IMR-90 (cell line): ENCODE measurements at regions not wholly inside any gene's neighbourhood (a gene's known extent, or its start where the extent isn't known, plus 50 kb on each side); places are given as distances from the start of the nearest gene placed in this dataset.

Experiments used
- ATAC-seq: fragments of 200-7000 bp; cut with Tn5 transposase; 2 replicates; pipeline ENCODE4 v1.9.1; 2020; ENCODE audit warnings: low read depth, mild to moderate bottlenecking, moderate library complexity
- BruUV-seq: library from RNA; stranded (reverse); fragments of 400-500 nt; replicated peaks from 2 replicates; lab custom pipeline; 2021; lab: Mats Ljungman, UMichigan
- CTCF ChIA-PET: fragments of 300-600 bp; formaldehyde crosslinking; extraction: SDS; loops from one replicate; lab custom pipeline; 2021; ENCODE audit warnings: antibody characterized with exemption; lab: Yijun Ruan, JAX
- POLR2A ChIA-PET: fragments of 300-600 bp; sonication (Branson Sonifier 250); formaldehyde crosslinking; loops from one replicate; lab custom pipeline; 2022; ENCODE audit warnings: antibody characterized with exemption; ENCODE audit not compliant: unreplicated experiment; lab: Charles Lee
- DNase-seq: peaks from one replicate; pipeline ENCODE4 v3.0.0; 2013
- H2AFZ ChIP-seq: replicated peaks from 2 replicates; pipeline ENCODE3; 2013; ENCODE audit warnings: low read length, mild to moderate bottlenecking; ENCODE audit not compliant: poor library complexity
- H2AK5ac ChIP-seq: 2 replicates; pipeline ENCODE4 v1.6.1; 2013; ENCODE audit warnings: low read depth, low read length, inconsistent platforms
- H2AK9ac ChIP-seq: replicated peaks from 2 replicates; pipeline ENCODE3; 2013; ENCODE audit warnings: mild to moderate bottlenecking, low read depth, low read length, moderate library complexity; ENCODE audit not compliant: poor library complexity
- H2BK120ac ChIP-seq: 2 replicates; pipeline ENCODE4 v1.6.1; 2013; ENCODE audit warnings: low read depth, low read length, inconsistent platforms
- H2BK15ac ChIP-seq: 3 replicates; pipeline ENCODE4 v1.6.1; 2013; ENCODE audit warnings: low read depth, low read length, inconsistent platforms
- H2BK20ac ChIP-seq: 2 replicates; pipeline ENCODE4 v1.6.1; 2013; ENCODE audit warnings: low read depth, mild to moderate bottlenecking, inconsistent platforms, low read length, moderate library complexity
- H2BK5ac ChIP-seq: 2 replicates; pipeline ENCODE4 v1.6.1; 2013; ENCODE audit warnings: mild to moderate bottlenecking, low read depth, low read length, inconsistent platforms; ENCODE audit not compliant: poor library complexity, severe bottlenecking
- H3K14ac ChIP-seq: replicated peaks from 2 replicates; pipeline ENCODE4 v1.6.1; 2013; ENCODE audit warnings: low read depth, low read length, inconsistent platforms
- H3K18ac ChIP-seq: 2 replicates; pipeline ENCODE4 v1.6.1; 2013; ENCODE audit warnings: low read depth, low read length, control low read depth
- H3K23ac ChIP-seq: 2 replicates; pipeline ENCODE4 v1.6.1; 2013; ENCODE audit warnings: low read depth, low read length, inconsistent platforms
- H3K27ac ChIP-seq: 2 replicates; pipeline ENCODE4 v1.5.1; 2013; ENCODE audit warnings: mild to moderate bottlenecking, control low read depth, low read length; ENCODE audit not compliant: insufficient read depth
- H3K27me3 ChIP-seq: 2 replicates; pipeline ENCODE4 v1.6.1; 2013; ENCODE audit warnings: low read length; ENCODE audit not compliant: control insufficient read depth, insufficient read depth
- H3K36me3 ChIP-seq: 2 replicates; pipeline ENCODE4 v1.6.1; 2013; ENCODE audit warnings: low read length, mixed read lengths; ENCODE audit not compliant: control insufficient read depth, insufficient read depth
- H3K4ac ChIP-seq: 2 replicates; pipeline ENCODE4 v1.6.1; 2013; ENCODE audit warnings: low read depth, low read length, inconsistent platforms
- H3K4me1 ChIP-seq: 2 replicates; pipeline ENCODE4 v1.6.1; 2013; ENCODE audit warnings: low read length, mixed read lengths; ENCODE audit not compliant: control insufficient read depth, insufficient read depth
- H3K4me2 ChIP-seq: 2 replicates; pipeline ENCODE4 v1.6.1; 2013; ENCODE audit warnings: low read depth, mild to moderate bottlenecking, control low read depth, low read length, moderate library complexity
- H3K4me3 ChIP-seq: 2 replicates; pipeline ENCODE4 v1.5.1; 2013; ENCODE audit warnings: low read depth, mild to moderate bottlenecking, control low read depth, low read length, moderate library complexity; ENCODE audit not compliant: insufficient read depth
- H3K56ac ChIP-seq: 2 replicates; pipeline ENCODE4 v1.6.1; 2013; ENCODE audit warnings: low read length, inconsistent platforms; ENCODE audit not compliant: insufficient read depth; ENCODE audit errors: extremely low read depth
- H3K79me1 ChIP-seq, 2 experiments: 2 replicates each; pipeline ENCODE4 v1.6.1; 2013; ENCODE audit warnings: low read length in 2 of 2, inconsistent platforms in 1 of 2, low read depth in 1 of 2
- H3K9ac ChIP-seq: 2 replicates; pipeline ENCODE4 v1.6.1; 2013; ENCODE audit warnings: low read depth, low read length, control low read depth
- H3K9me1 ChIP-seq: 2 replicates; pipeline ENCODE4 v1.6.1; 2013; ENCODE audit warnings: low read length, inconsistent platforms; ENCODE audit not compliant: insufficient read depth
- H3K9me3 ChIP-seq: 2 replicates; pipeline ENCODE4 v1.6.1; 2013; ENCODE audit warnings: low read length; ENCODE audit not compliant: control insufficient read depth, insufficient read depth
- H4K20me1 ChIP-seq: 2 replicates; pipeline ENCODE4 v1.6.1; 2013; ENCODE audit warnings: low read length, inconsistent platforms; ENCODE audit not compliant: insufficient read depth
- H4K5ac ChIP-seq: 2 replicates; pipeline ENCODE4 v1.6.1; 2013; ENCODE audit warnings: mild to moderate bottlenecking, low read depth, low read length, control low read depth
- H4K8ac ChIP-seq, 2 experiments: 2 replicates each; pipeline ENCODE4 v1.6.1; 2013; ENCODE audit warnings: low read depth in 2 of 2, low read length in 2 of 2, control low read depth in 1 of 2, inconsistent platforms in 1 of 2
- H4K91ac ChIP-seq: 2 replicates; pipeline ENCODE4 v1.6.1; 2013; ENCODE audit warnings: low read depth, low read length, inconsistent platforms; ENCODE audit not compliant: insufficient read depth
- BHLHE40 ChIP-seq: fragments of 150-350 bp; IDR thresholded peaks from 2 replicates; pipeline ENCODE4 v1.6.1; 2016; ENCODE audit warnings: mild to moderate bottlenecking, low read depth, low read length
- CEBPB ChIP-seq: IDR thresholded peaks from 2 replicates; pipeline ENCODE4 v1.6.1; 2012; ENCODE audit warnings: low read depth, low read length, improper control_type of control experiment
- CHD1 ChIP-seq: IDR thresholded peaks from 2 replicates; pipeline ENCODE4 v1.6.1; 2012; ENCODE audit warnings: low read depth, low read length, improper control_type of control experiment
- FOS ChIP-seq: fragments of 150-350 bp; IDR thresholded peaks from 2 replicates; pipeline ENCODE4 v1.6.1; 2016; ENCODE audit warnings: low read depth, low read length
- MAFK ChIP-seq: IDR thresholded peaks from 2 replicates; pipeline ENCODE4 v1.6.1; 2012; ENCODE audit warnings: low read depth, low read length, improper control_type of control experiment
- MAZ ChIP-seq: IDR thresholded peaks from 2 replicates; pipeline ENCODE4 v1.6.1; 2012; ENCODE audit warnings: low read depth, mild to moderate bottlenecking, low read length, improper control_type of control experiment, moderate library complexity, borderline replicate concordance
- MXI1 ChIP-seq: IDR thresholded peaks from 2 replicates; pipeline ENCODE4 v1.6.1; 2012; ENCODE audit warnings: low read depth, mild to moderate bottlenecking, low read length, moderate library complexity, borderline replicate concordance
- NFE2L2 ChIP-seq: fragments of 150-350 bp; IDR thresholded peaks from 2 replicates; pipeline ENCODE4 v1.6.1; 2016; ENCODE audit warnings: low read depth, mild to moderate bottlenecking, low read length
- POLR2A ChIP-seq: IDR thresholded peaks from 2 replicates; pipeline ENCODE4 v1.6.1; 2012; ENCODE audit warnings: mild to moderate bottlenecking, low read depth, low read length
- RAD21 ChIP-seq: IDR thresholded peaks from 2 replicates; pipeline ENCODE4 v1.6.1; 2012; ENCODE audit warnings: low read length, improper control_type of control experiment
- RCOR1 ChIP-seq: IDR thresholded peaks from 2 replicates; pipeline ENCODE4 v1.6.1; 2012; ENCODE audit warnings: mild to moderate bottlenecking, low read length, improper control_type of control experiment; ENCODE audit not compliant: insufficient replicate concordance
- RFX5 ChIP-seq: IDR thresholded peaks from 2 replicates; pipeline ENCODE4 v1.8.0; 2012; ENCODE audit warnings: low read depth, mild to moderate bottlenecking, low read length, moderate library complexity
- SMC3 ChIP-seq: fragments of 150-350 bp; IDR thresholded peaks from 2 replicates; pipeline ENCODE4 v1.6.1; 2016; ENCODE audit warnings: low read depth, mild to moderate bottlenecking, antibody characterized with exemption, low read length, moderate library complexity
- WGBS, 2 experiments: methylation state at CpG; one replicate each; pipeline versions ENCODE4 v1.1.5 to v1.1.7; 2013; ENCODE audit warnings: missing lambda C conversion rate in 2 of 2; ENCODE audit not compliant: insufficient read length in 1 of 2; ENCODE audit errors: extremely low coverage in 2 of 2; 5-methylcytosine and 5-hydroxymethylcytosine counted together
- dilution Hi-C: fragments of 300-500 bp; cut with HindIII; formaldehyde crosslinking; loops from one replicate; pipeline ENCODE4 v1.14.3; 2018; ENCODE audit warnings: low sequenced_read_pairs; ENCODE audit not compliant: unreplicated experiment
- in situ Hi-C: fragments of 300-500 bp; cut with MboI; formaldehyde crosslinking; loops from 3 replicates; pipeline ENCODE4 v1.14.3; 2019; ENCODE audit warnings: low sequenced_read_pairs, inconsistent platforms, mixed read lengths
- intact Hi-C: fragments of 100-400 bp; cut with micrococcal nuclease; formaldehyde crosslinking; loops from 2 replicates; pipeline ENCODE4 v1.10.0; 2022
- TF ChIP-seq, protein P1 (sequence below): fragments of 150-350 bp; IDR thresholded peaks from 2 replicates; pipeline ENCODE4 v1.6.1; 2017; ENCODE audit warnings: mild to moderate bottlenecking, antibody characterized with exemption, low read length, low read depth
- TF ChIP-seq, protein P2 (sequence below): conservative IDR thresholded peaks from 2 replicates; pipeline ENCODE4 v1.5.1; 2012; ENCODE audit warnings: mild to moderate bottlenecking, low read depth, low read length, improper control_type of control experiment
- TF ChIP-seq, protein P3 (sequence below): fragments of 150-350 bp; IDR thresholded peaks from 2 replicates; pipeline ENCODE4 v1.6.1; 2016; ENCODE audit warnings: low read depth, mild to moderate bottlenecking, low read length, moderate library complexity, borderline replicate concordance

DNA sequence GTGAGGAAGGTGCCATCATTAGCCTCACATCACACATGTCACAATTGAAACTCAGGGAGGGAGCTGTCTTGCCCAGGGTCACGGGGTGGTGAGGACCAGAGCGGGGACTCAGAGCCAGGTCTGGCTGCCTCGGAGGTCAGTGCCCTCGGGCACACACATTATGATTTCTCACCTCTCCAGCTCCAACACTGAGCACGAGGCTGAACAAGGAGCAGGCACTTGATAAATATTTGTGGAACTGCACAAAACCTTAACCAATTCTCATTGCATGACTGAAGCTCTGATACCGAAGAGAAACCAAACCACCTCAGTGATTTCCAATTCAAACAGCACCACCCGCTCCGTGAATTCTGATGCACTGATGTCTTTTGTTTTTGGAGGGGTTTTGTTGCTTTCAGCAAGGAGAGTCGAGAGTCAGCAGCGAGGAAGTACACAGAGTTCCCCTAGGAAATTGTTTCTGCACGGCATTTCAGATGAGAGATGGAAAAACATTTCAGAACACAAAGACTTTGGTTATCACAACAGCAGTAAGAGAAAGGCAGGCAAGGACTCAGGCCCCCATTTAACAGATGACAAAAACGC lies 55.3 kb upstream of the ZMIZ1 start:
- ChIA-PET CTCF (no interaction called here), POLR2A (no interaction called here)
- intact Hi-C loops: no loop called here
- TF ChIP-seq MAFK: no peak
- no peak for TF ChIP-seq SMC3
- TF ChIP-seq, protein P1, sequence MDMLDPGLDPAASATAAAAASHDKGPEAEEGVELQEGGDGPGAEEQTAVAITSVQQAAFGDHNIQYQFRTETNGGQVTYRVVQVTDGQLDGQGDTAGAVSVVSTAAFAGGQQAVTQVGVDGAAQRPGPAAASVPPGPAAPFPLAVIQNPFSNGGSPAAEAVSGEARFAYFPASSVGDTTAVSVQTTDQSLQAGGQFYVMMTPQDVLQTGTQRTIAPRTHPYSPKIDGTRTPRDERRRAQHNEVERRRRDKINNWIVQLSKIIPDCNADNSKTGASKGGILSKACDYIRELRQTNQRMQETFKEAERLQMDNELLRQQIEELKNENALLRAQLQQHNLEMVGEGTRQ: no peak
- TF ChIP-seq RAD21: no peak
- no peak for TF ChIP-seq MAZ
- no peak for TF ChIP-seq BHLHE40
- TF ChIP-seq MXI1: no peak
- TF ChIP-seq CHD1: no peak
- TF ChIP-seq CEBPB: no peak
- TF ChIP-seq RFX5: no peak
- TF ChIP-seq, protein P2, sequence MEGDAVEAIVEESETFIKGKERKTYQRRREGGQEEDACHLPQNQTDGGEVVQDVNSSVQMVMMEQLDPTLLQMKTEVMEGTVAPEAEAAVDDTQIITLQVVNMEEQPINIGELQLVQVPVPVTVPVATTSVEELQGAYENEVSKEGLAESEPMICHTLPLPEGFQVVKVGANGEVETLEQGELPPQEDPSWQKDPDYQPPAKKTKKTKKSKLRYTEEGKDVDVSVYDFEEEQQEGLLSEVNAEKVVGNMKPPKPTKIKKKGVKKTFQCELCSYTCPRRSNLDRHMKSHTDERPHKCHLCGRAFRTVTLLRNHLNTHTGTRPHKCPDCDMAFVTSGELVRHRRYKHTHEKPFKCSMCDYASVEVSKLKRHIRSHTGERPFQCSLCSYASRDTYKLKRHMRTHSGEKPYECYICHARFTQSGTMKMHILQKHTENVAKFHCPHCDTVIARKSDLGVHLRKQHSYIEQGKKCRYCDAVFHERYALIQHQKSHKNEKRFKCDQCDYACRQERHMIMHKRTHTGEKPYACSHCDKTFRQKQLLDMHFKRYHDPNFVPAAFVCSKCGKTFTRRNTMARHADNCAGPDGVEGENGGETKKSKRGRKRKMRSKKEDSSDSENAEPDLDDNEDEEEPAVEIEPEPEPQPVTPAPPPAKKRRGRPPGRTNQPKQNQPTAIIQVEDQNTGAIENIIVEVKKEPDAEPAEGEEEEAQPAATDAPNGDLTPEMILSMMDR: no peak
- TF ChIP-seq NFE2L2: no peak
- TF ChIP-seq FOS: no peak
- no peak for TF ChIP-seq POLR2A
- TF ChIP-seq, protein P3, sequence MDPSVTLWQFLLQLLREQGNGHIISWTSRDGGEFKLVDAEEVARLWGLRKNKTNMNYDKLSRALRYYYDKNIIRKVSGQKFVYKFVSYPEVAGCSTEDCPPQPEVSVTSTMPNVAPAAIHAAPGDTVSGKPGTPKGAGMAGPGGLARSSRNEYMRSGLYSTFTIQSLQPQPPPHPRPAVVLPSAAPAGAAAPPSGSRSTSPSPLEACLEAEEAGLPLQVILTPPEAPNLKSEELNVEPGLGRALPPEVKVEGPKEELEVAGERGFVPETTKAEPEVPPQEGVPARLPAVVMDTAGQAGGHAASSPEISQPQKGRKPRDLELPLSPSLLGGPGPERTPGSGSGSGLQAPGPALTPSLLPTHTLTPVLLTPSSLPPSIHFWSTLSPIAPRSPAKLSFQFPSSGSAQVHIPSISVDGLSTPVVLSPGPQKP: no peak
- TF ChIP-seq RCOR1: no peak
- in situ Hi-C loops: no loop called here
- Histone ChIP-seq H2AFZ (no peak overlapping the region), H4K8ac (no peak overlapping the region), H3K27me3 (peaks cover 47% of the 10 kb centered on the region), H4K20me1 (peaks cover 3% of the 10 kb centered on the region; the same call in 1 of the 2 replicates), H3K9ac (no peak overlapping the region), H3K9me1 (no peaks in the 10 kb centered on the region), H3K18ac (no peak overlapping the region), H3K27ac (no peak overlapping the region), H4K91ac (no peak overlapping the region), H2BK120ac (no peak overlapping the region), H3K4me3 (no peak overlapping the region), H3K56ac (no peak overlapping the region), H3K4ac (no peak overlapping the region), H3K14ac (no peak overlapping the region), H2BK15ac (no peak overlapping the region), H3K23ac (no peak overlapping the region), H3K4me2 (no peak overlapping the region), H3K79me1 (no peaks in the 10 kb centered on the region), H2AK5ac (no peak overlapping the region), H3K9me3 (peaks cover 8% of the 10 kb centered on the region), H2BK5ac (no peak overlapping the region), H2AK9ac (no peak overlapping the region), H2BK20ac (no peak overlapping the region), H3K36me3 (no peaks in the 10 kb centered on the region), H3K4me1 (peaks cover 2% of the 10 kb centered on the region; the same call in 1 of the 2 replicates), H4K5ac (no peak overlapping the region)
- dilution Hi-C loops: no loop called here
- no CpG with 5 or more reads among the region's 12 CpGs for WGBS, 2 experiments
- BruUV-seq: no TSS peak
- no peak for DNase-seq
- no peak for ATAC-seq
